A673 (cell line): ENCODE measurements at regions not wholly inside any gene's neighbourhood (a gene's known extent, or its start where the extent isn't known, plus 50 kb on each side); places are given as distances from the start of the nearest gene placed in this dataset.

Source experiments
- EZH2 ChIP-seq: fragments of 200-600 bp; sonication (generic); IDR thresholded peaks from 2 replicates; pipeline ENCODE4 v1.6.1; 2017; ENCODE audit warnings: borderline replicate concordance, low read depth, mild to moderate bottlenecking, mixed read lengths, antibody characterized with exemption, low read length; ENCODE audit not compliant: poor library complexity, severe bottlenecking
- TF ChIP-seq, protein P1 (sequence below): fragments of 300-800, 200-600 bp; sonication (generic); conservative IDR thresholded peaks from 2 replicates; pipeline ENCODE4 v1.5.1; 2017; ENCODE audit warnings: low read depth, mild to moderate bottlenecking, antibody characterized with exemption, low read length, moderate library complexity, mixed read lengths

DNA sequence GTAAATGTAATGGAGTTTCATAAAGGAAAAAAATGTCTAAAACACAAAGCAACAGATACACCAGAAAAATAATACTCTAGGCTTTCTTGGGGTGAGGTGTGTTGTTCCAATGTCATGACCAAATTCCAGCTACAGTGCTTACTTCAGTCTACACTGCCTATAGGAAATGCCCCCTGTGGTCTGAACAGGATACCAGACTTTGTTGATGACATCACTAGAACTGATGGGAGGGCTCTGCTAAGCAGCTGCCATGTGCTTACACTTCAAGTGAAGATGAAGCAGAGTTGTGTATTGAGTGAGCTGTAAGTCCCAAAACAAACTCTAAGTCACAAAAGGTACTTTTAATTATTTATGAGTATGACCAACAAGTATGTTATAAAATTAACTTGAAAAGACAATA is 456.1 kb upstream of the IL12A start:
- TF ChIP-seq, protein P1, sequence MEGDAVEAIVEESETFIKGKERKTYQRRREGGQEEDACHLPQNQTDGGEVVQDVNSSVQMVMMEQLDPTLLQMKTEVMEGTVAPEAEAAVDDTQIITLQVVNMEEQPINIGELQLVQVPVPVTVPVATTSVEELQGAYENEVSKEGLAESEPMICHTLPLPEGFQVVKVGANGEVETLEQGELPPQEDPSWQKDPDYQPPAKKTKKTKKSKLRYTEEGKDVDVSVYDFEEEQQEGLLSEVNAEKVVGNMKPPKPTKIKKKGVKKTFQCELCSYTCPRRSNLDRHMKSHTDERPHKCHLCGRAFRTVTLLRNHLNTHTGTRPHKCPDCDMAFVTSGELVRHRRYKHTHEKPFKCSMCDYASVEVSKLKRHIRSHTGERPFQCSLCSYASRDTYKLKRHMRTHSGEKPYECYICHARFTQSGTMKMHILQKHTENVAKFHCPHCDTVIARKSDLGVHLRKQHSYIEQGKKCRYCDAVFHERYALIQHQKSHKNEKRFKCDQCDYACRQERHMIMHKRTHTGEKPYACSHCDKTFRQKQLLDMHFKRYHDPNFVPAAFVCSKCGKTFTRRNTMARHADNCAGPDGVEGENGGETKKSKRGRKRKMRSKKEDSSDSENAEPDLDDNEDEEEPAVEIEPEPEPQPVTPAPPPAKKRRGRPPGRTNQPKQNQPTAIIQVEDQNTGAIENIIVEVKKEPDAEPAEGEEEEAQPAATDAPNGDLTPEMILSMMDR = no peak
- no peak for TF ChIP-seq EZH2
